ENCODE measurements at regions not wholly inside any gene's neighbourhood (a gene's known extent, or its start where the extent isn't known, plus 50 kb on each side); places are given as distances from the start of the nearest gene placed in this dataset.

DNA sequence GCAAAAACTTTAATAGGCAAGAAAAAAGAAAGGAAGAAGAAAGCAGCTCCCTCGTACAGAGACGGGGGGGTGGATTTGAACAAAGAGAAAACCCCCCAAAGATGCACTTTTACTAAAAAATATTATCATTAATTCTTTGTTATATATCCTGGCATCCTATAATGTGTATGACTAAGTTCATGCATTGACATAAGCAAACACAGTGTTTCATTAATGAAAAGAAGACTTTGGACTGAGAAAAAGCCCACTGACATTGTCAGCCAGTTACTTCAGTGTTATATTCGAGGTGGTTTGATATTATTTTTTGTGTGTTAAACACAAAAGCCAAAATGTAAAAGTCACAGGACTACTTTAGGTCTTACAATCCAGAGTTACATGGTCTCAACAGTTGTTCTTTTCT is 110.1 kb upstream of the DPYD start:
- Histone ChIP-seq H3K27me3 (ENCODE audit: insufficient read depth, low read depth, low read length) (no peaks in the 10 kb centered on the region), H3K79me2 (replicated peaks; ENCODE audit: insufficient read depth, low read length) (peaks cover 6% of the 10 kb centered on the region), H3K4me2 (ENCODE audit: low read length) (no peak overlapping the region), H3K9me3 (ENCODE audit: low read length) (no peaks in the 10 kb centered on the region), H3K9me2 (ENCODE audit: insufficient read depth, low read length) (no peaks in the 10 kb centered on the region), H3K27ac (ENCODE audit: low read length) (no peak overlapping the region), H4K20me1 (ENCODE audit: insufficient read depth) (no peaks in the 10 kb centered on the region), H3K9ac (ENCODE audit: low read length) (no peak overlapping the region), H3K36me3 (ENCODE audit: insufficient read depth, low read length) (no peaks in the 10 kb centered on the region), H3K4me3 (ENCODE audit: low read length) (no peak overlapping the region), H2AFZ (ENCODE audit: low read depth, low read length) (no peak overlapping the region), H3F3A (ENCODE audit: insufficient read depth, low read length, poor library complexity, severe bottlenecking) (no peaks in the 10 kb centered on the region)
- TF ChIP-seq REST (IDR thresholded peaks at IDR 0.05; ENCODE audit: borderline replicate concordance) (no peak), EZH2 (IDR thresholded peaks at IDR 0.05; ENCODE audit: borderline replicate concordance, insufficient read depth, low read length, poor library complexity, severe bottlenecking) (no peak), RAD21 (conservative IDR thresholded peaks at IDR 0.05) (no peak), MXI1 (conservative IDR thresholded peaks at IDR 0.05; ENCODE audit: poor library complexity, severe bottlenecking) (no peak), CTCF (IDR thresholded peaks at IDR 0.05; ENCODE audit: poor library complexity, severe bottlenecking) (no peak), EP300 (conservative IDR thresholded peaks at IDR 0.05; ENCODE audit: poor library complexity, severe bottlenecking) (no peak), SMC3 (conservative IDR thresholded peaks at IDR 0.05; ENCODE audit: poor library complexity) (no peak), TAF1 (IDR thresholded peaks at IDR 0.05; ENCODE audit: low read depth) (no peak), POLR2AphosphoS5 (IDR thresholded peaks at IDR 0.05) (no peak)

DNA sequence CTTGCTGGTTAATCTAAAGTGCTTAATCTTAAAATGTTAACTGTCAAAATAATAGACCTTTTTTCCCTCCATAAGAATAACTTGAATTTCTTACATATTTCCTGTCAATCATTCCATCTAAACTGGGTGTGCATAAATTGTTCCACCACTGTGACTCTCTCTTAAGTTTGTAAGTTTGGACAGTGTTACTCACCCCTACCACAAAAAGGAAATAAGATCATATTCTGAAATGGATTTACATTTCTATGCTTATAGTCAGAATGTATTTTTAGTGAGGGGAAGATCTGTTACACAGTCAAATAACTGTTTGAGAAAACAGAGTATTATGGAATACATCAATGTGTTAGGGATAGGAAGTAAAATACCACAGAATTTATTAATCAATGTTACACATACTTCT is 109.6 kb upstream of the DPYD start:
- Histone ChIP-seq H3K27ac (ENCODE audit: low read length) (no peak overlapping the region), H2AFZ (ENCODE audit: low read depth, low read length) (no peak overlapping the region), H3F3A (ENCODE audit: insufficient read depth, low read length, poor library complexity, severe bottlenecking) (no peaks in the 10 kb centered on the region), H3K36me3 (ENCODE audit: insufficient read depth, low read length) (no peaks in the 10 kb centered on the region), H3K9me3 (ENCODE audit: low read length) (no peaks in the 10 kb centered on the region), H3K27me3 (ENCODE audit: insufficient read depth, low read depth, low read length) (no peaks in the 10 kb centered on the region), H4K20me1 (ENCODE audit: insufficient read depth) (no peaks in the 10 kb centered on the region), H3K79me2 (replicated peaks; ENCODE audit: insufficient read depth, low read length) (peaks cover 6% of the 10 kb centered on the region), H3K4me3 (ENCODE audit: low read length) (no peak overlapping the region), H3K4me2 (ENCODE audit: low read length) (no peak overlapping the region), H3K9ac (ENCODE audit: low read length) (no peak overlapping the region), H3K9me2 (ENCODE audit: insufficient read depth, low read length) (no peaks in the 10 kb centered on the region)
- TF ChIP-seq MXI1 (conservative IDR thresholded peaks at IDR 0.05; ENCODE audit: poor library complexity, severe bottlenecking) = no peak
- no peak for TF ChIP-seq POLR2AphosphoS5 (IDR thresholded peaks at IDR 0.05)
- TF ChIP-seq CTCF (IDR thresholded peaks at IDR 0.05; ENCODE audit: poor library complexity, severe bottlenecking) = no peak
- TF ChIP-seq RAD21 (conservative IDR thresholded peaks at IDR 0.05) = no peak
- no peak for TF ChIP-seq EZH2 (IDR thresholded peaks at IDR 0.05; ENCODE audit: borderline replicate concordance, insufficient read depth, low read length, poor library complexity, severe bottlenecking)
